HepG2 (cell line): ENCODE measurements at regions not wholly inside any gene's neighbourhood (a gene's known extent, or its start where the extent isn't known, plus 50 kb on each side); places are given as distances from the start of the nearest gene placed in this dataset.

ENCODE experiments used
- ATAC-seq: fragments of 200-7000 bp; cut with Tn5 transposase; 3 replicates; pipeline ENCODE4 v1.9.1; 2020; ENCODE audit warnings: mild to moderate bottlenecking, moderate library complexity
- BruUV-seq: library from RNA; stranded (reverse); fragments of 400-500 nt; replicated peaks from 2 replicates; lab custom pipeline; 2021; lab: Mats Ljungman, UMichigan
- CTCF ChIA-PET: fragments of 300-600 bp; formaldehyde crosslinking; extraction: SDS; loops from one replicate; lab custom pipeline; 2021; ENCODE audit warnings: low total read pairs, inconsistent platforms, low intra/inter-chr PET ratio; lab: Yijun Ruan, JAX
- POLR2A ChIA-PET: fragments of 350-600 bp; sonication (Branson Sonifier 250); formaldehyde crosslinking; loops from one replicate; lab custom pipeline; 2020; ENCODE audit warnings: antibody characterized with exemption, inconsistent platforms; lab: Yijun Ruan, JAX
- DNase-seq: peaks from one replicate; pipeline ENCODE4 v3.0.0-alpha.2; 2015; ENCODE audit warnings: low spot score
- FAIRE-seq: peaks from 3 replicates; lab custom pipeline; 2011; peaks lifted over from hg19 to GRCh38; lab: Jason Lieb, UNC
- H2AFZ ChIP-seq: one replicate; pipeline ENCODE4 v1.6.1; 2011; ENCODE audit warnings: low read length, inconsistent platforms
- H3K27ac ChIP-seq: fragments of 300-600 bp; 3 replicates; pipeline ENCODE4 v1.8.0; 2011; ENCODE audit warnings: mixed run types, mild to moderate bottlenecking, mixed read lengths, low read length, inconsistent platforms; ENCODE audit not compliant: insufficient read depth; ENCODE audit errors: extremely low read length
- H3K27me3 ChIP-seq, 2 experiments: fragments of 200-600 bp in 1 of 2; 2 replicates in 1 of 2; 3 replicates in 1 of 2; pipeline versions ENCODE4 v1.6.0 to v1.8.0; 2011; ENCODE audit warnings: low read length in 2 of 2, mild to moderate bottlenecking in 2 of 2, moderate library complexity in 2 of 2, inconsistent platforms in 1 of 2; ENCODE audit not compliant: insufficient read depth in 2 of 2, control insufficient read depth in 1 of 2
- H3K36me3 ChIP-seq, 2 experiments: fragments of 200-600 bp in 1 of 2; replicated peaks in 1 of 2; 2 replicates in 1 of 2; 3 replicates in 1 of 2; pipeline versions ENCODE4 v1.5.1 to v1.8.0; 2011; ENCODE audit warnings: low read length in 2 of 2, inconsistent platforms in 1 of 2; ENCODE audit not compliant: insufficient read depth in 2 of 2, control insufficient read depth in 1 of 2
- H3K4me1 ChIP-seq: 2 replicates; pipeline ENCODE4 v1.5.1; 2012; ENCODE audit warnings: low read length, inconsistent platforms; ENCODE audit not compliant: insufficient read depth
- H3K4me2 ChIP-seq: 2 replicates; pipeline ENCODE4 v1.6.0; 2011; ENCODE audit warnings: low read depth, low read length, inconsistent platforms
- H3K4me3 ChIP-seq, 3 experiments: fragments of 200-600 bp in 1 of 3; sonication (generic), shearing (Covaris generic) in 1 of 3; replicated peaks in 1 of 3; 2 replicates each; pipeline ENCODE4 v1.5.1; 2011 to 2016; ENCODE audit warnings: low read length in 3 of 3, inconsistent platforms in 2 of 3, low read depth in 2 of 3, mild to moderate bottlenecking in 2 of 3, control low read depth in 1 of 3, mixed read lengths in 1 of 3; ENCODE audit not compliant: insufficient read depth in 1 of 3
- H3K79me2 ChIP-seq: one replicate; pipeline ENCODE4 v1.6.1; 2011; ENCODE audit warnings: low read length, inconsistent platforms; ENCODE audit not compliant: insufficient read depth
- H3K9ac ChIP-seq: 2 replicates; pipeline ENCODE4 v1.6.0; 2011; ENCODE audit warnings: mild to moderate bottlenecking, low read depth, low read length, inconsistent platforms; ENCODE audit not compliant: insufficient read depth
- H3K9me3 ChIP-seq: 2 replicates; pipeline ENCODE4 v1.5.1; 2012; ENCODE audit warnings: mild to moderate bottlenecking, low read length
- H4K20me1 ChIP-seq: 2 replicates; pipeline ENCODE4 v1.6.0; 2011; ENCODE audit warnings: inconsistent platforms, mild to moderate bottlenecking, low read length, moderate library complexity; ENCODE audit not compliant: insufficient read depth
- EEA1 ChIP-seq: sonication (generic); formaldehyde crosslinking; IDR thresholded peaks from 2 replicates; pipeline ENCODE4 v1.5.1; 2020; ENCODE audit warnings: mild to moderate bottlenecking, missing genetic modification reagents, borderline replicate concordance
- FLYWCH1 ChIP-seq: sonication (generic); formaldehyde crosslinking; IDR thresholded peaks from 2 replicates; pipeline ENCODE4 v1.8.1; 2023; ENCODE audit warnings: mild to moderate bottlenecking, missing genetic modification reagents
- GATA4 ChIP-seq: sonication (generic); IDR thresholded peaks from 2 replicates; pipeline ENCODE4 v1.6.1; 2016; ENCODE audit warnings: antibody characterized with exemption, low read depth, borderline replicate concordance
- LCORL ChIP-seq, 2 experiments: fragments of 450-650 bp in 1 of 2; sonication (generic) in 1 of 2; formaldehyde crosslinking in 1 of 2; IDR thresholded peaks; 2 replicates each; pipeline versions ENCODE4 v1.5.0 to v1.6.1; 2017 to 2020; ENCODE audit warnings: antibody characterized with exemption in 1 of 2, missing genetic modification reagents in 1 of 2
- SRF ChIP-seq: IDR thresholded peaks from 2 replicates; pipeline ENCODE4 v1.6.1; 2011; ENCODE audit warnings: mild to moderate bottlenecking, low read depth, low read length, moderate library complexity
- ZNF263 ChIP-seq: sonication (generic); formaldehyde crosslinking; IDR thresholded peaks from 2 replicates; pipeline ENCODE4 v1.4.0; 2020; ENCODE audit warnings: missing genetic modification reagents
- ZNF543 ChIP-seq: sonication (generic); formaldehyde crosslinking; IDR thresholded peaks from 2 replicates; pipeline ENCODE4 v1.4.0; 2020; ENCODE audit warnings: mild to moderate bottlenecking, missing genetic modification reagents
- ZNF567 ChIP-seq: sonication (generic); formaldehyde crosslinking; IDR thresholded peaks from 2 replicates; pipeline ENCODE4 v1.8.1; 2023; ENCODE audit warnings: mild to moderate bottlenecking, missing genetic modification reagents, borderline replicate concordance
- ZNF709 ChIP-seq: sonication (generic); formaldehyde crosslinking; IDR thresholded peaks from 2 replicates; pipeline ENCODE4 v1.5.0; 2020; ENCODE audit warnings: mild to moderate bottlenecking, missing genetic modification reagents
- ZNF83 ChIP-seq: sonication (generic); formaldehyde crosslinking; IDR thresholded peaks from 2 replicates; pipeline ENCODE4 v1.4.0; 2020; ENCODE audit warnings: missing genetic modification reagents, mild to moderate bottlenecking, borderline replicate concordance
- WGBS: methylation state at CpG from one replicate; pipeline ENCODE4 v1.1.6; 2017; ENCODE audit warnings: low lambda C conversion rate; 5-methylcytosine and 5-hydroxymethylcytosine counted together
- in situ Hi-C: cut with HindIII; loops from 2 replicates; pipeline ENCODE4 v1.10.0; 2017; ENCODE audit warnings: low pct_unique_long_range_greater_than_20kb; ENCODE audit not compliant: extremely low pct_ligation_motif_present
- intact Hi-C: fragments of 100-400 bp; cut with micrococcal nuclease; formaldehyde crosslinking; loops from one replicate; pipeline ENCODE4 v1.10.0; 2022; ENCODE audit not compliant: unreplicated experiment
- TF ChIP-seq, protein P1 (sequence below): IDR thresholded peaks from 2 replicates; pipeline ENCODE4 v1.6.1; 2018; ENCODE audit warnings: missing genetic modification reagents, mild to moderate bottlenecking, missing compliant biosample characterization
- TF ChIP-seq, protein P2 (sequence below): sonication (generic); formaldehyde crosslinking; IDR thresholded peaks from 2 replicates; pipeline ENCODE4 v1.8.0; 2023; ENCODE audit warnings: mild to moderate bottlenecking, missing genetic modification reagents
- TF ChIP-seq, protein P3 (sequence below): sonication (generic); formaldehyde crosslinking; IDR thresholded peaks from 2 replicates; pipeline ENCODE4 v1.8.0; 2022; ENCODE audit warnings: mild to moderate bottlenecking, missing genetic modification reagents, borderline replicate concordance
- TF ChIP-seq, protein P4 (sequence below): sonication (generic); formaldehyde crosslinking; IDR thresholded peaks from 2 replicates; pipeline ENCODE4 v1.5.0; 2020; ENCODE audit warnings: missing genetic modification reagents

DNA sequence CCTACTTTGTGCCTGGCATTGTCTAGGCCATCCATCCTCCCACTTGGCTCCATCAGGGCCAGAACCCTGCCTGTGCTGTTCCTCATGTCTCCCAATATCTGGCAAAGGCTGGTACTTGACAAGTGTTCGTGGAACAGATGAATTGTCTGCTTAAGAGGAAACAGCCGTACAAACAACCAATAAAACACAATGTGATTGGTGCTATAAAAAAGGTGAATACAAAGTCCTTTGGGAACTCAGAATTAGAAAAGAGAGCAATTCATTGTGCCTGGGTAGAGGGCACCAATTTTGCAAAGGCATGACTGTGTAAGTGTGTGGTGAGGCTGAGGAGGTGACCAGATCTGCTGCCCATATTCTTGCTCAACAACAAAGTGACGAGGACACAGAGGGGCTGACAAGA is 164.5 kb upstream of the PPP2R3A start:
- Histone ChIP-seq H2AFZ (no peak overlapping the region), H3K9ac (no peak overlapping the region), H3K4me2 (no peak overlapping the region), H3K4me1 (no peaks in the 10 kb centered on the region), H4K20me1 (no peaks in the 10 kb centered on the region), H3K27ac (no peak overlapping the region), H3K4me3 (no peak overlapping the region), H3K27me3 (no peaks in the 10 kb centered on the region; a peak in 1 of 5 replicates), H3K9me3 (no peaks in the 10 kb centered on the region), H3K79me2 (no peaks in the 10 kb centered on the region), H3K36me3 (no peaks in the 10 kb centered on the region)
- intact Hi-C loops, result no loop called here
- DNase-seq (no peak), FAIRE-seq (no peak), ATAC-seq (no peak)
- ChIA-PET CTCF (no interaction called here), POLR2A (no interaction called here)
- 5% methylated on average over 2 of the region's 3 CpGs for WGBS
- in situ Hi-C loops, result no loop called here
- TF ChIP-seq ZNF567 (CRISPR knock-in tag), result no peak
- TF ChIP-seq, protein P1, sequence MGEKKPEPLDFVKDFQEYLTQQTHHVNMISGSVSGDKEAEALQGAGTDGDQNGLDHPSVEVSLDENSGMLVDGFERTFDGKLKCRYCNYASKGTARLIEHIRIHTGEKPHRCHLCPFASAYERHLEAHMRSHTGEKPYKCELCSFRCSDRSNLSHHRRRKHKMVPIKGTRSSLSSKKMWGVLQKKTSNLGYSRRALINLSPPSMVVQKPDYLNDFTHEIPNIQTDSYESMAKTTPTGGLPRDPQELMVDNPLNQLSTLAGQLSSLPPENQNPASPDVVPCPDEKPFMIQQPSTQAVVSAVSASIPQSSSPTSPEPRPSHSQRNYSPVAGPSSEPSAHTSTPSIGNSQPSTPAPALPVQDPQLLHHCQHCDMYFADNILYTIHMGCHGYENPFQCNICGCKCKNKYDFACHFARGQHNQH (CRISPR knock-in tag), result no peak
- no peak for TF ChIP-seq EEA1 (CRISPR knock-in tag)
- BruUV-seq, result no TSS peak

DNA sequence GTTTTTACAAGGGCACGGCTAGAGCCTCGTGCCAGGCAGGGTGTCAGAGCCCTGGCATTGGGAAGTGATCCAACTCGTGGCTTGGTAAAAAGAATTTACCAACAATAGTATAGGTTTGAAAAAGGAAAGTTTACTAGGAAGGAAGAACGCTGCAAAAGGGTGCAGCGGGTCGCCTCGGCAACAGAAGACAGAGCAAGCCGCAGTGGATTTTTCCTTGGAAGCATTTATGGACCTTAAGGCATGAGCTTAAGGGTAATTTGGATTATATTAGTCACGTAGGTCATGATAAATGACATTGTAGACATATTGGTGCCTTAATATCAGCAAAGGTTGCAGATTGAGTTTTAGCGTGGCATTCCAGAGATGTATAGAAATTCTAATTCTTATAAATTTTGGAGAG is 163.4 kb upstream of the PPP2R3A start:
- Histone ChIP-seq H3K4me3 (no peak overlapping the region), H3K27ac (no peak overlapping the region), H3K27me3 (no peaks in the 10 kb centered on the region; a peak in 1 of 5 replicates), H4K20me1 (no peaks in the 10 kb centered on the region), H2AFZ (no peak overlapping the region), H3K36me3 (no peaks in the 10 kb centered on the region), H3K4me2 (no peak overlapping the region), H3K9ac (no peak overlapping the region), H3K79me2 (no peaks in the 10 kb centered on the region), H3K9me3 (no peaks in the 10 kb centered on the region), H3K4me1 (no peaks in the 10 kb centered on the region)
- POLR2A ChIA-PET, result no interaction called here
- WGBS, result 12% methylated on average over 10 of the region's 10 CpGs
- CTCF ChIA-PET, result no interaction called here
- no peak for DNase-seq
- in situ Hi-C loops (no loop called here), intact Hi-C loops (no loop called here)
- FAIRE-seq, result no peak
- no peak for ATAC-seq
- BruUV-seq, result no TSS peak
- TF ChIP-seq ZNF709 (no peak), GATA4 (no peak), FLYWCH1 (CRISPR knock-in tag) (no peak), ZNF543 (CRISPR knock-in tag) (no peak), SRF (no peak), ZNF83 (CRISPR knock-in tag) (no peak), ZNF263 (no peak), LCORL (IDR thresholded peaks at IDR 0.05) (no peak), LCORL (CRISPR knock-in tag; IDR thresholded peaks at IDR 0.05) (no peak)
- TF ChIP-seq, protein P2, sequence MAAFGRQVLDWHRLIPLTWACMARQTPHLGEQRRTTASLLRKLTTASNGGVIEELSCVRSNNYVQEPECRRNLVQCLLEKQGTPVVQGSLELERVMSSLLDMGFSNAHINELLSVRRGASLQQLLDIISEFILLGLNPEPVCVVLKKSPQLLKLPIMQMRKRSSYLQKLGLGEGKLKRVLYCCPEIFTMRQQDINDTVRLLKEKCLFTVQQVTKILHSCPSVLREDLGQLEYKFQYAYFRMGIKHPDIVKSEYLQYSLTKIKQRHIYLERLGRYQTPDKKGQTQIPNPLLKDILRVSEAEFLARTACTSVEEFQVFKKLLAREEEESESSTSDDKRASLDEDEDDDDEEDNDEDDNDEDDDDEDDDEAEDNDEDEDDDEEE (CRISPR knock-in tag), result no peak
- TF ChIP-seq, protein P3, sequence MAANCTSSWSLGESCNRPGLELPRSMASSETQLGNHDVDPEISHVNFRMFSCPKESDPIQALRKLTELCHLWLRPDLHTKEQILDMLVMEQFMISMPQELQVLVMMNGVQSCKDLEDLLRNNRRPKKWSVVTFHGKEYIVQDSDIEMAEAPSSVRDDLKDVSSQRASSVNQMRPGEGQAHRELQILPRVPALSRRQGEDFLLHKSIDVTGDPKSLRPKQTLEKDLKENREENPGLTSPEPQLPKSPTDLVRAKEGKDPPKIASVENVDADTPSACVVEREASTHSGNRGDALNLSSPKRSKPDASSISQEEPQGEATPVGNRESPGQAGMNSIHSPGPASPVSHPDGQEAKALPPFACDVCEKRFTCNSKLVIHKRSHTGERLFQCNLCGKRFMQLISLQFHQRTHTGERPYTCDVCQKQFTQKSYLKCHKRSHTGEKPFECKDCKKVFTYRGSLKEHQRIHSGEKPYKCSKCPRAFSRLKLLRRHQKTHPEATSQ (CRISPR knock-in tag), result no peak
- TF ChIP-seq, protein P4, sequence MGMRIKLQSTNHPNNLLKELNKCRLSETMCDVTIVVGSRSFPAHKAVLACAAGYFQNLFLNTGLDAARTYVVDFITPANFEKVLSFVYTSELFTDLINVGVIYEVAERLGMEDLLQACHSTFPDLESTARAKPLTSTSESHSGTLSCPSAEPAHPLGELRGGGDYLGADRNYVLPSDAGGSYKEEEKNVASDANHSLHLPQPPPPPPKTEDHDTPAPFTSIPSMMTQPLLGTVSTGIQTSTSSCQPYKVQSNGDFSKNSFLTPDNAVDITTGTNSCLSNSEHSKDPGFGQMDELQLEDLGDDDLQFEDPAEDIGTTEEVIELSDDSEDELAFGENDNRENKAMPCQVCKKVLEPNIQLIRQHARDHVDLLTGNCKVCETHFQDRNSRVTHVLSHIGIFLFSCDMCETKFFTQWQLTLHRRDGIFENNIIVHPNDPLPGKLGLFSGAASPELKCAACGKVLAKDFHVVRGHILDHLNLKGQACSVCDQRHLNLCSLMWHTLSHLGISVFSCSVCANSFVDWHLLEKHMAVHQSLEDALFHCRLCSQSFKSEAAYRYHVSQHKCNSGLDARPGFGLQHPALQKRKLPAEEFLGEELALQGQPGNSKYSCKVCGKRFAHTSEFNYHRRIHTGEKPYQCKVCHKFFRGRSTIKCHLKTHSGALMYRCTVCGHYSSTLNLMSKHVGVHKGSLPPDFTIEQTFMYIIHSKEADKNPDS (CRISPR knock-in tag), result no peak
